ENCODE measurements at regions not wholly inside any gene's neighbourhood (a gene's known extent, or its start where the extent isn't known, plus 50 kb on each side); places are given as distances from the start of the nearest gene placed in this dataset.
"Not testable (repeated sequence)": the region's sequence is repeated elsewhere in the genome, so short reads cannot be mapped to it uniquely, and the experiment has no call there.

DNA sequence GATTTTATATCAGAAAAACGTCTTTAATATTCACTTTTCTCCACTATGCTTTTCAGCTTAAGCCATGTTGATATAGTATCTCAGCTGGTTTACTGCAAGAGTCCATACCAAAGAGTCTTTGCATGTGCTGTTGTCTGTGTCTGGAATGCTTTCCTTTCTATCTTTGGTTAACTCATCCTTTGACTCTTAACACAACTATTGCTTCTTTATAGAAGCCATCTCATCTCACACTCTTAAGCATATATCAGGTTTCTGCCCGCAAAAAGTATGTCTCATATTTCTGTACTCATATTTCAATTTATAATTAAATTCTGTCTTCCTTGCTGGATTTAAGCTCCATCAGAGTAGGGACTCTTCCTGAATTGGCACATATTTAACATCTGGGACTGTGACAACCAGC lies 220.9 kb upstream of the KCNK2 start:
- DNase-seq (ENCODE audit: low read depth in 3 of 3): no peak

DNA sequence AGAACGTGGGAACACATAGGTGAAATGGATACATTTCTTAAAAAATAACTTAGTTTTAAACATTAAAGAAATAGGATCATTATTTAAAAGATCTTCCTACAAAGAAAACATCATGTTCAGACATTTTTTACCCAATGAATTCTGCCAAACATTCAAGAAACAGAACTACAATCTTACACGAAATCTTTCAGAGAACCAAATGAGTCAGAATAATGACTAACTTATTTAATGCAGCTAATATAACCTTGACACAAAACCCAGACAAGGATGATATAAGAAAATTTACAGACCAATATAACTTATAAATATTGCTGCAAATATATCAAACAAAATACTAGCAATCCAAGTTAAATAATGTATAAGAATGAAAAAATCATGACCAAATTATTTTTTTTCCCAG lies 220.1 kb upstream of the KCNK2 start:
- no peak for DNase-seq (ENCODE audit: low read depth in 3 of 3)

- DNase-seq (ENCODE audit: low read depth in 3 of 3): no peak
These were observed 217.4 kb upstream of the KCNK2 start for GRCh38 chr1:214864896-214865688.

GRCh38 chr1:214870426-214870825 lies 212.1 kb upstream of the KCNK2 start:
- DNase-seq (ENCODE audit: low read depth in 3 of 3): not testable (repeated sequence)

DNA sequence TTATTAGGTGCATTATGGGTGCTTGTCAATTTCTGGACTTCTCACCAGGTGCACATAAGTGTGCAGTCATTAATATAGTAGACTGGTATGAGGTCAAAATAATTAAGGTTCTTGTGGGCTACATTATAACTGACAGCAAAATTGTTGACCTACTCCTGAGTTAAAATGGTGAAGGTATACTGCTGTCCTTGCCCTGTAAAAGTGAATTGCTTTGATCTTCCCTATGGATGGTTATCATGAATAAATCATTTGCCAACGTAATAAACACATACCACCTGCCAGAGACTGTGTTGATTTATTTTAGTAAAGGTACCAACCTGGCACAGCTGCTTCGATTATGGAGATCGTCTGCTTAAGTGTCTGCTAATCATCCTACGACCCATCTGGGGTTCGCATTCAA lies 201.6 kb upstream of the KCNK2 start:
- no peak for DNase-seq (ENCODE audit: low read depth in 3 of 3)

- DNase-seq (ENCODE audit: low read depth in 3 of 3): no peak
These were observed 199.9 kb upstream of the KCNK2 start for GRCh38 chr1:214882616-214883015.

- DNase-seq (ENCODE audit: low read depth in 3 of 3): no peak
These were observed 187.4 kb upstream of the KCNK2 start for GRCh38 chr1:214895011-214895600.

GRCh38 chr1:214896921-214897320 lies 185.6 kb upstream of the KCNK2 start:
- DNase-seq (ENCODE audit: low read depth in 3 of 3): no peak

DNA sequence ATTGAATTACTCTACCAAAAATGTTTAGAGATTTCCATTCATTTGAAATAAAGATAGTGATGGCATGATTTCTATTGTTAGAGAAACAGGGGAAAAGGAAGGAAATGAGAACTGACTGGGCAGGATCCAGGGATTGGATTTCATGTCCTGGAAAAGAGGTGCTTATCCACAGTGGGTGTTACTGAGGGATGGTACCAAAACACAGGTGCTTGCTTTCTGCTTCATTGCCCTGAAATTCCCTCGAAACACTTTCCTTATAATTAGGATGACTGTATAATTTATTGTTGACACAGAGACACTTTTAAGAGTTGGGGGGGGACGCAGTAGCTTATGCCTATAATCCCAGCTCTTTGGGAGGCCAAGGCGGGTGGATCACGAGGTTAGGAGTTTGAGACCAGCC lies 185.0 kb upstream of the KCNK2 start:
- no peak for DNase-seq (ENCODE audit: low read depth in 3 of 3)

GRCh38 chr1:214898161-214898560 lies 184.4 kb upstream of the KCNK2 start:
- no peak for DNase-seq (ENCODE audit: low read depth in 3 of 3)

- no peak for DNase-seq (ENCODE audit: low read depth in 3 of 3)
These were observed 183.8 kb upstream of the KCNK2 start for GRCh38 chr1:214898718-214899117.

GRCh38 chr1:214899908-214900460 lies 182.6 kb upstream of the KCNK2 start:
- no peak for DNase-seq (ENCODE audit: low read depth in 3 of 3)

DNA sequence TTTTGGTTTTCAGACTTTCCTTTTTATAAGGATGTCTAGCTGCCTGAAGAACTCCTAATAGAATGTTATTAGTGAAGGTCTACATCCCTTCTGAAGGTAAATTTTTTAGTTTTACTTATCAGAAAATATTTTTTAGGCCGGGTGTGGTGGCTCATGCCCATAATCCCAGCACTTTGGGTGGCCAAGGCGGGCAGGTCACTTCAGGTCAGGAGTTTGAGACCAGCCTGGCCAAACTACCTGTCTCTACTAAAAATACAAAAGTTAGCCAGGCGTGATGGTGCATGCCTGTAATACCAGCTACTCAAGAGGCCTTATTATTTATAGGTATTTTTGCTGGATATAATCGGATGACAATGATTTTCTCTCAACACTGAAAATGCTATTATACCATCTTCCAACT lies 181.9 kb upstream of the KCNK2 start:
- DNase-seq (ENCODE audit: low read depth in 3 of 3): no peak

- no peak for DNase-seq (ENCODE audit: low read depth in 3 of 3)
These were observed 180.8 kb upstream of the KCNK2 start for GRCh38 chr1:214901718-214902117.

DNA sequence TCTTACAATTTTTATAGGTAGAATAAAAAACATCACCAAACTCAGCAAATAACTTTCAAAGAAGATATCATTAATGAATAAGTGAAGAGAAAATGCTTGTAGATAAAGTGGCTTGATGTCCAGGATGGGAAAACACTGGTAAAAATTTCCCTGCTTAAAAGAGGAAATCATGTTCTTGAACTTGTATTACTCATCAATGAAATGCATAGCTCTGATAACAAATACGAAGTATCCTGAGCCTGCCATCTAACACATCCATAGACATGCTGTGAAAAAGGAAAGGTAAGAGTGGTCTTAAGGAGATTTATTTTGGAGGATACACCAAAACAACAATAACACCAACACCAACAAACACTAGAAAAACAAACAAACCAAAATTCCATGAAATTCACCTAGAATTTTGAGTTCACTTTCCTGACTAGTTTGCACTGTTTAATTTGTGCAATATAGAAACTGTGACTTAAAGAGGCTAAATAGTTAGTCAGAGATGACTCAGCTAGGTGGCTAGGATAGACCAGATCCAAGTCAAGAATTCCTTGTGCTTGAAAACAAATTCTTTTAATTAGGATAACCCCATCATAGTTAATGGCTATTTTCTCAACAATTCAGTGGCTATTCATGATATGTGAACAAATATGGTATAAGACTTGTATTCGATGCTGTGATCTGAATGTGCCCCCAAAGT lies 179.8 kb upstream of the KCNK2 start:
- no peak for DNase-seq (ENCODE audit: low read depth in 3 of 3)

GRCh38 chr1:214912127-214912526 lies 170.4 kb upstream of the KCNK2 start:
- no peak for DNase-seq (ENCODE audit: low read depth in 3 of 3)

- no peak for DNase-seq (ENCODE audit: low read depth in 3 of 3)
These were observed 168.6 kb upstream of the KCNK2 start for GRCh38 chr1:214913966-214914365.

DNA sequence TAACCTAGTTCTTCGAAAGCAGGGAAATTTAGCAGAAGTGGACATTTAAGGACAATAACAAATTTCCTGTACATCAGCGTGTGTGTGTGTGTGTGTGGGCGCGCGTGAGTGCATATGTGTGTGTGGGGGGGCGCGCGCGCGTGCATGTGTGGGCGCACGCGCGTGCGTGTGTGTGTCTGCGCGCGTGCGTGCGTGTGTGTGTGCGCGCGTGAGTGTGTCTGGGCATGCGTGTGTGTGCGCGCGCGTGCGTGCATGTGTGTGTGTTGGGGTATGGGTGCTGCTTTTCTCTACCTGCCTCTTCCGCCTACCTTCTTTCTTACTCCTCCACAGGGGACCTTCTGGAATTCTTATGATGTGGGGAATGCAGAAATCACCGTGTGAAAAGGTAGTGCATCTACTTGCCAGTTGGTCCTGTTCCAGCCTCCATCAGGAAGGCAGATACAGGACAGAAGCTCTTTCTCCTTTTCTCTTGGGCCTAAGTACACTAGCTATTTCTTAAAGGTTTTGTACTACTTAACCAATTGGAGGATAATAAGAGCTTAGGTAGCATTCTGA lies 165.4 kb upstream of the KCNK2 start:
- DNase-seq (ENCODE audit: low read depth in 3 of 3): no peak

GRCh38 chr1:214918745-214919144 lies 163.8 kb upstream of the KCNK2 start:
- no peak for DNase-seq (ENCODE audit: low read depth in 3 of 3)

DNA sequence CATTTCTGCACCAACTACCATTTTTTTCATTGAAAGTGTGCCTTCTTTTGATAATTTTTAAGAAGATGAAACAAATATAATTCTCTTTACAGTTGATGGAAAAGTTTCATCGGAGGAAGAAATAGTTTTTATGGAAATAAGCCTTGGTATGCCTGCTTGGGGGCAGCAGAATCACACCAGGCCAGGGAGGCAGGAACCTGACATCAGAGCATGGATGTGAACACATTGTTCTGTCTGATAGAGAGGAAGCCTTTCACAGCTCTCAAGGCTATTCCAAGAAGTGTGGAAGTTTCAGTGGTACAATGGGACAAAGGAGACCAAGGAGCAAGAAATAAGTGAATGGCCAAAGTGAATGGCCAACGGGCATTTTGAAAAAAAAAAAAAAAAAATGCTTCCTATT lies 162.2 kb upstream of the KCNK2 start:
- DNase-seq (ENCODE audit: low read depth in 3 of 3): no peak

DNA sequence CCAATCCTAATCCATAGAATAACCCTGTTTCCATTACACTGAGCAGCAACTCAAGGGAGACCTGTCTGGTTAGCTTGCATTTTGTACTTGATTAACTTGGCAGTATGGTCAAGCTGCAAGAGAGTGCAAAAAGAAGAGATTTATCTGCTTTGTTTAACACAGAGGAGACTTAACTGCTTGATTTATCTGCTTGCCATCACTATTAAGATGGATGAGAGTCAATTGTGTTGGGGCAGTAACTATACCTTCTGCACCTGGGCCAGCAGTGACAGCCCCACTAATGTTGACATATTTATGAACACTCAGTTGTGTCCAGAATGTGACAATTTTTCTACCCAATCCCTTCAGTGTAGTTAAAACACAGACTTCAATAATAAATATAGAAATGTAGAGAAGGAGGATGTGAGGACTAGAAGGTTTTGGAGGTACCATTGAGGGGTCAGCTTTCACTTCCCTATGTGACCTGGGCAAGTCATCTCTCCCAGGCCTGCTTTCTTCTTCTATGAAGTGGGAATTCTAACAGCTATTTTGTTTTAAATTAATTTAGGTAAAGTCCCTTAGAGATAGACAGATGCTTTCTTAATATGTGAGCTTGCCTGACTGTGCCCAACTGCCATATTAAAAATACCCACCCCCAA lies 159.1 kb upstream of the KCNK2 start:
- no peak for DNase-seq (ENCODE audit: low read depth in 3 of 3)

DNA sequence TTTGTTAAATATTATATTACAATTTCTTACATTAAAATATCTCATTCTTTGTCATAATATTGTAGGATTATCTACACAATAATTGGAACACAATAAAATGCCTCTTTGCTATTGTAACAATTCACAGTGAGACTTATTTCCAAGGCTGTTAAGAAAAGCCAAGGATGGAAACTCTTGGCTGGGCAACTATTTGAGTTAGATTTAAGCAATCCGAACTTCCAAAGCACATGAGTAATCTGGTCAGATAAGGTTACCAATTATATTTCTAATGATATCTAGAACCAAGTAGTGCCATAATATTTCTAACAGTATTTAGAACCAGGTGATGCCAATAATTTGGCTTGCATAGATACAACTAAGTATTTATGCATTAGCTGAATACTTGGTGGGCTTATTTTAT lies 154.7 kb upstream of the KCNK2 start:
- no peak for DNase-seq (ENCODE audit: low read depth in 3 of 3)

Data from stimulated activated CD4-positive, alpha-beta T cell treated with anti-CD3 and anti-CD28 coated beads, TNF-alpha, amount 100 ng/mL, for 24 hours (primary cell).